NCI-H510A treated with DMSO at 0.1 percent for 48 hours (cell line): ENCODE measurements at regions not wholly inside any gene's neighbourhood (a gene's known extent, or its start where the extent isn't known, plus 50 kb on each side); places are given as distances from the start of the nearest gene placed in this dataset.
A peak's percentile ranks its signal among the peaks of the same experiment; 100 is the strongest.

Experiments
- DNase-seq: peaks from one replicate; lab custom pipeline; 2025; lab: John Stamatoyannopoulos, UW

DNA sequence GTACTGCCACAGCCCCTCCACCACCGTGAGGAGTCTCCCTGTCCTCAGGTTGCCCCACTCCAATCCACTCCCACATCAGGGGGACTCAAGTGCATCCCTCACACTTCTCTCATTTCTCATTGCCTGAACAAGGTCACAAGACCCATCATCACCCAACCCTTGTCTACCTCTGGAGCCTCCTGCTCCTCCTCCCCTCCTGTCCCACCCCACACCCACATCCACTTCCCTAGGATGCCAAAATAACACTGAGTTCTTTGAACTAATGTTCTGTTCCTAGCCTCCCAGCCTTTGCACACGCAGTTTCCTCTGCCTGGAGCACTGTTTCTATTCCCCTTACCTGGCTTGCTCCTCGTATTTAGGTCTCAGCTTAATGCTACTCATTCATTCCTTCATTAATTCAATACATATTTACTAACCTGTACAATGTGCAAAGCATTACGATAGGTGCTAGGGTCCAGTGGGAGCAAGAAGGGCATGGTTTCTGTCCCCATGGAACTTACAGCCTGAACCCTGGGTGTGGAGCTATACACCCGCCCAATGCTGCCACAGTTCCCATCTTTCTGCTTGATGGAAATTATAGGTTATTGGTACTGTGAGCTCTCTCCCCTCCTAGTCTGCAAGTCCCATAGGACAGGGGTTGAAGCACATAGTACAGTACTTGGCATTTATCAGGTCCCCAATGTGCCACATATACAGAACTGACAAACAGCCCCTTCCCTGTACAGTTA lies 96.1 kb upstream of the GRIK3 start:
- DNase-seq = no peak

DNA sequence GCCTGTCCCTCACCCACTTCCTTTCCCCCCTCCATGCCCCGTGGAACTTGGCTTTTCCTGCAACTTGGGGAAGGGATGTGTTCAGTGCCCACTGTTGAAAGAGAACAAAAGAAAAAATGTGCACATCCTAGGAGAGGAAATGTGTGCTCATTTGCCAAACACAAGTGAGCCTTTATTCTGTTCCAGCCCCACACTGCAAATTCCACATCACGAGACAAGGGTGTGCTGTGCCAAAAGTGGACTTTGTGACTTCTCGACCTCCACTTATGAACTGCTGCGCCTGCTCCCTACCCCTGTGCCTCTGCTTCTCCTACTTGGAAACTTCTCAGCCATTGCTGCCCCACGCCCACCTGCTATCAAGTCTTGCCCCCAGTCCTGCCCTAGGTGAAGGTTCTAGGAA lies 97.0 kb upstream of the GRIK3 start:
- no peak for DNase-seq

DNA sequence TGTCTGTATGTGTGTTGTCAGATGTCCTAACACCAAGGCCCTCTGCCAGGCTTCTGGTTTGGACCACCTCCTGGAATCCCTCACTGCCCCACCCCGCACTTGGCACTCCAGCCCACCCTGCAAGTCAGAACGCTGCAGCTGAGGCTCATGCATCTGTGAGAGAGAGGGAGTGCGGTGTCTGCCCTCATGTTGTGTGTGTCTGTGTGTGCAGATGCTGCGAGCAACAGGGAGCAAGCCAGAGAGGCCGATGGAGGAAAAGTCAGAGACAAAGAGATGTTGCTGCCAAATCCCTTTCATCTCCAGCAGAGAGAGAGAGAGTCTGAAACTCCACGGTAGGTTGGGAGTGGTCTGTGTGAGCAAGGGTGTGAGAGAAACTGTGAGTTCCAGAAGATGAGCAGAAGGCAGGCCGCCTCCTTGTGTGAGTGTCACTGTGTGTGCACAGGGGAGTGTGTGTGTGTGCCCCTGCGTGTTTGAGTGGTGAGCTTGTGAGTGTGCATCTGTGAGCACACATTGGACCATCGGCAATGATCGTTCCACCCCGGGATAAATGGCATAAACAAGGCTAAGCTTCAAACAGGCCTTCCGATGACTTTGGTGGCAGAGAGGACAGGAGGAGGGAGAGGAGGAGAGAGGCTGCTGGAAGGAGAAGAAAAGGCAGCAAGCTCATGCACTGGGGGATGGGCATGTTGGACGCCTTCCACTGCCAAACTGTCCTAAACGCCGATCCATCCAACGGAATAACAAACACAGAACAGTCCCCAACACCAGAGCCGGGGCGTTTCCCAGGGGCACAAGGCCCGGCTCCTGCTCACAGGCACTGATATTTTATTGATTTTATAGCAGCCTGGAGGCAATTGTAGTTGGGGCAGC lies 99.2 kb upstream of the GRIK3 start:
- no peak for DNase-seq

DNA sequence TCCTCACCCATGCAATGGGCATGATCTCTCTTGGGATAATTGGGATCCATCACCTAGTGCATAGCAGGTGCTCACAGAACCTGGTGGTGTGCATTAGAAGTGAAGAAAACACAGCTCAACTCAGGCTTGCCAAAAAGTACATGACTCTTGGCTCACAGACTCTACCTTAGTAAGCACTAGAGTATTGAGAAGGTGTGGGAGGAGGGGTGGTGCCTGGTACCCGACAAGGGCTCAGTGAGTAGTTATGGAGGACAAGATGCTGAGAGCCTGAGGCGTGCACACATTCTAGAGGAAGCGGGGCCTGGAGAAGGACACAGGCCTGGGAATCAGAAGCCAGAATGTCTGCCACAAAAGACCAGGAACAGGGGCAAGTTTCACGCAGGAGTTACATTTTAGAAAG lies 100.3 kb upstream of the GRIK3 start:
- DNase-seq = no peak

DNA sequence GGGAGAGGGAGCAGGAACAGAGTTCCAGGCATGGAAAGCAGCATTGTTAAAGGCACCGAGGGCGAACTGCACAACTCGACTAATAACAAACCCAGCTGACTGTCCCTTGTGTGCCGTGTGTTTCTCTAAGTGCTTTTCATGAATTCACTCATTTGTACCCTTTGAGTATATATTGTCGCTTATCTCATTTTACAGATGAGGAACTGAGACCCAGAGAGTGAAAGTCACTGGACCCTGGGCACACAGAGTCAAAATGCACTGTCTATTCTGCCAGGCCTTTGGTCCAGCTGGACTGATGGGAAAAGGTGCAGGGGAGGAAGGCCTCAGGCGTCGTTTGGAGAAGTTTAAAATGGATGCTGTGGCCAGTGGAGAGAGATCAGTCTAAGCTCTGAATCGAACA lies 100.7 kb upstream of the GRIK3 start:
- no peak for DNase-seq

DNA sequence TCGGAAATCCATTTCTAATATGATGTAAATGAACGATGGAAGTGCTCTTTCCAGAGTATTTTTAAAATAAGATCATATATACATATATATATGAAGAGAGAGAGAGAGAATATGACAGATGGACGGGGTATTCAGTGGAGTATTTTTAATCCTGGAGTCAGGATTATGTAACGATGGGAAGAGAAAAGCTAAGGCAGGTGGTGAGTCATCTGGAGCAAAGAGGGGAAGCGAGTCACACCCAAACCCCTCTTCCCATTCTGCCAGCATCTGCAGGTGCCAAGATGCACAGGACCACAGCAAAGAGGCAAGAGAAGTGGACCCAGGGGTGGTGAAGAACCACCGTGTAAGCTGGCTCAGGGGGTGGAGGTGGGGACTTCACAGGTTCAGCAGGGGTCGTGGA lies 102.7 kb upstream of the GRIK3 start:
- no peak for DNase-seq

DNA sequence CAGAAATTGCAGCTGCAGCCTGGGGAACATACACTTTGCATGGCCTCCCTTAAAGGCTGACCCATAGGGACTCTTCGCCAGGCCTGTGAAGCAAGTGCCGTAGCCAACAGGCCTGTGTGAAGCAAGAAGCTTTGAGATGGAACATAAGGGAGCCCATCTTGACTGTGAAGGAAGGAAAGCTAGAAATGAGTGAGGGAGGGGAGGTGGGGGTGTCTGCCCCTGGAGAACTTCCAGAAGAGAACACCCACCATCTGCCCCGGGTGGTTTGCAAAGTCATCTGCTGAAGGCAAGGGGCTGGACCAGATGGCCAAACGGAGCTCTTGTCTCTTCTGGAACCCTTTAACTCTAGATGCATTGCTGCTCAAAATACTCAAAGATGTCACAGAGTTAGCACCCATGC lies 103.3 kb upstream of the GRIK3 start:
- no peak for DNase-seq

DNA sequence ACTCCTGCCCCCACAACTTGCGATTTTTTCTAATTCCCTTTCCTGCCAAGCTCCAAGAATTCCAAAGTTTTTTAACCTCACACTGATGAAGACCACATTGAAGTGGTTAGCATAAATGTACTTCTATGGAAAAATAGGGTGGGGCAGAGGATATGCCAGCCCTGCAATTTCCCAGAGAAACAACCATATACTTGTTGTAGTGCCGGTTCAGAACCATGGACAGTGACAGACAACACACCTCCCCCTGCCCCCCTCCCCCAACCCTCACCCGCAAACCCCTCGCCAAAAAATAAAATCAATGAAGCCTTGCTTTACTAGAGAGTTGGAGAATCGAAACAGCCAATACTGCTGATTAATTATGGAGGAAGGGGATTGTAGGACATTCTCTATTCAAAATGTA lies 109.5 kb upstream of the GRIK3 start:
- no peak for DNase-seq

DNA sequence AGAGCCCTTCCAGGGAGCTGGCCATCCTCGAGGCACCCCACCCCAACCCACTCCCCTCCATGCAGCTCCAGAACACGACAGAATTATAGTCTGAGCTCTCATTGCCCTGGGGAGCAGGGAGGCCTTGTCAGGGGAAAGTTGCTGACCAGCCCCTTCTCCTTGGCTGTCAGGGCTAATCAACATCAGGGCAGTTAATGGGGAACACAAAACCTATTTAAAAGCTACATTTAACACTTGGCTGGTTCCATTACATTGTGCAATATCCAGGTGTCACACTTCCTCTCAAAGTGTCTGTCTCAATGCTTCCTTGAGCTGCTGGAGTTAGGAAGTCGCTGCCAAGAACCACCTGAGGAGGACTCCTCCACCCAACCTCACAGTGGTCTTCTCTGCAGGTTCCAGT lies 111.8 kb upstream of the GRIK3 start:
- no peak for DNase-seq

DNA sequence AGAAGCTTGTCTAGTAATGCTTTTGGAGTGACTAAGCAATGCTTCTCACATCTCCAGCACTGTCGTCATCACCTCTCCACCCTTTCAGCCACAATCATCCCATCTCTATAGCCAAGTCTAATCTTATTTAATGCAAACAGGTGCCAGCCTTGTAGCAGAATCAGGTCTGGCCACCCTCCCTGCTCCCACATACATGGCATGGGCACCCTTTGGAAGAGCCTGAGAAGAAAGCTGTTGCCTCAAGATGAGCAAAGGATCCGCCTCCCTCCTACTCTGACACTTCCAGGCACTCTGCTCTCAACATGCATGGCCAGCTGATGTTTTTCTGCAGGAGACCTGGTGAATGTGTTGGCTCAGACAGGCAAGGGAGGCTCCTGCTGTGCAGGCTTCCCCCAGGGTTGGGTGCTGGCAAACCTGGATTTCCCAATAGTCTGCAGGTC lies 113.1 kb upstream of the GRIK3 start:
- peak; percentile 79 for DNase-seq

DNA sequence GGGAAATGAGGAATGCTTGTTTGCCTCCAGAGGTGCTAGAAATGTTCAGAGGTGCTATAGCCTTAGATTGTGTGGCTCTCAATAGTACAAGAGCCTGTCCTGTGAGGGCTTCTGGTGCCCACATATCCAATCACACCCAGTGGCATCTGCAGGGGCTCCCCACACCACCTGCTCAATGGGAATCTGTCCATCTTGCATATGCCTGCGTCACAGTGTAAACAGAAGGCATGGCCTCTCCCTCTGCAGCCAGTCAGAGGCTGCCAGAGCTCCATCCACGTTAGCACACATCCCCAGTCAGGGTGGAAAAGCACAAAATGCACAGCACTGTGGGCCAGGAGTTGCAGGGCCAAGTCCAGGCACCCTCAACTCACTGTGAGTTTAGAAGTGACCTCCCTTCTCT lies 113.6 kb upstream of the GRIK3 start:
- DNase-seq = no peak

DNA sequence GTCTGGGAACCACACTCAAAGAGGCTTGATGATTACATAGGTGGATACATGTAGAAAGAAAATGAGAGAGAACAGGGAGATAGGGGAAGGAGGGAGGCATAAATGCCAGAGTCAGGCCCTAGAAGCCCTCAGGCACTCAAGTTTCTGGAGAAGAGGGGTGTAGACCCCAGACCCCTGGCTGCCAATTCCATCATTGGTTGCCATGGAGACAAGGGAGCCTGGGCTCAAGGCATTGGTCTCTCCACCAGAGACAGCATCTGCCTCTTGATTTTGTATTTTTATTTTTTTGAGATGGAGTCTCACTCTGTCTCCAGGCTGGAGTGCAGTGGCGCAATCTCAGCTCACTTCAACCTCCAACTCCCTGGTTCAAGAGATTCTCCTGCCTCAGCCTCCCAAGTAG lies 114.3 kb upstream of the GRIK3 start:
- DNase-seq = no peak

DNA sequence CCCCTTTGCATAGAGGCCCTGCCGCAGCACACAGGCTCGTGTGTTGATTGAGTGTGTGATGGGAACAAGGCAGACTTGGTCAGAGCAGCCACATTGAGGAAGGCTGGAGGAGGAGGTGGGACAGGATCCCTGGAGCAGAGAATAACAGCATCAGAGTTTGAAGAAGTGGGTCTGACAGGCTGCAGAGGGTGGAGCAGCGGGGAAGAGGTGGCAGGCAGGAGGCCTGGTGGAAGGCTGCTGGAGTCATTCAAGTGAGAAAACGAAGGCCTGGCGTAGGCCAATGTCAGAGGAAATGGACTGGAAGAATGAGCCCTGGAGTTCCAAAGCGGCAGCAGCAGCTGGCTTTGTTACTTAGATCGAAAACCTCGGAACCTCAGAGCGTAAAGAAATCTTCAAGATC lies 115.0 kb upstream of the GRIK3 start:
- DNase-seq = no peak

DNA sequence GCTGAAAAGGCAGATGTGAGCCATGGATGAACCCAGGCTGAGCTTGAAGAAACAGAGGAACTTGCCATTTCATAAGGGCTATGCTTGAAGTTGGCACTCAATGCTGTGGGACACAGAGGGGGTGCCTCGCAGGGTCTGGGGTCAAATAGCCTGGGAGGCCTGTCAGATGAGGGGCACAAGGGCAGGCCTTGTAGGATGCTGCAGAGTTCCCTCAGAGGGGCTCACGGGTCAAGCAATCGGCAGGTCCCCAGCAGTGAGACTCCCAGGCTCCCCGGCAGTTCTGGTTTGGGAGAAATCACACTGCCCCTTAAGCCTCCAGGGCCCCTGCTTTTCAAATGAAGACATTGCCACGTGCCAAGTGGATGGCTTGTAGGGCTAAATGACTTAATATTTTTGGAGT lies 116.7 kb upstream of the GRIK3 start:
- DNase-seq = no peak

DNA sequence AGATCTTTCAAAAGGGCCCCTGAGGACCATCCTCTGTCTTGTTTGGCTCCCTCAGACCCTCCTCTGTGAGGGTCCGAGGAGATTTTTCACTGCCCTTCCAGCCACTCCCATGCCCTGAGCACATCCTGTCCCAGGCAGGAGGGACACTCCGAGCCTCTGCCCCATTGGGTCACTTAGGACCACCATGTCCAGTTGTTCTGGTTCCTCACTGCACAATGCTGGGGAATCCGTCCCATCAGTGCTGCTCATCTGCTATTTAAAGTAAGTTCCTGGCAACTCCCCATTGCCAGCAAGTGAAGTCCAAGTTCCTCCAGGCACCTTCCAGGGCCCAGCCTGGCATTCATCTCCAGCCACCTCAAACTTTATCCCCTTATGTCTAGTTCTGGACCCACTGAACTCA lies 117.5 kb upstream of the GRIK3 start:
- no peak for DNase-seq

DNA sequence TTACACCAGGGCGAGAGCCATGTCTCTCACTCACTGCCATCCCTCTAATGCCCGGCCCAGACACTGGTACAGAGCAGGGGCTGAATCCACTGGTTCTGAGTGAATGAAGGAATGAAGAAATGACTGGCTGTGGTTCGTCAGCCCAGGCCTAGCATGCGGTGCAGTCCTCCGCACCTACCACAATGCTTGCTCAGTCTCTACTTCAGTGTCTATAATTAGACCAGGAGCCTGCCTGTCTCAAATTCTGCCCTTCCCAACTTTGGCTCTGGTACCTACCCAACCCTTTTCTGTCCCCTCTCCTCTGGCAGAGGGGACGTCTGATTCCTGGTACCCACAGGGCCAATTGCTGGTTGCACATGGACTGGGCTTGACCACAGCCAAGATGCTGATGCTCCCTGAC lies 118.2 kb upstream of the GRIK3 start:
- no peak for DNase-seq

DNA sequence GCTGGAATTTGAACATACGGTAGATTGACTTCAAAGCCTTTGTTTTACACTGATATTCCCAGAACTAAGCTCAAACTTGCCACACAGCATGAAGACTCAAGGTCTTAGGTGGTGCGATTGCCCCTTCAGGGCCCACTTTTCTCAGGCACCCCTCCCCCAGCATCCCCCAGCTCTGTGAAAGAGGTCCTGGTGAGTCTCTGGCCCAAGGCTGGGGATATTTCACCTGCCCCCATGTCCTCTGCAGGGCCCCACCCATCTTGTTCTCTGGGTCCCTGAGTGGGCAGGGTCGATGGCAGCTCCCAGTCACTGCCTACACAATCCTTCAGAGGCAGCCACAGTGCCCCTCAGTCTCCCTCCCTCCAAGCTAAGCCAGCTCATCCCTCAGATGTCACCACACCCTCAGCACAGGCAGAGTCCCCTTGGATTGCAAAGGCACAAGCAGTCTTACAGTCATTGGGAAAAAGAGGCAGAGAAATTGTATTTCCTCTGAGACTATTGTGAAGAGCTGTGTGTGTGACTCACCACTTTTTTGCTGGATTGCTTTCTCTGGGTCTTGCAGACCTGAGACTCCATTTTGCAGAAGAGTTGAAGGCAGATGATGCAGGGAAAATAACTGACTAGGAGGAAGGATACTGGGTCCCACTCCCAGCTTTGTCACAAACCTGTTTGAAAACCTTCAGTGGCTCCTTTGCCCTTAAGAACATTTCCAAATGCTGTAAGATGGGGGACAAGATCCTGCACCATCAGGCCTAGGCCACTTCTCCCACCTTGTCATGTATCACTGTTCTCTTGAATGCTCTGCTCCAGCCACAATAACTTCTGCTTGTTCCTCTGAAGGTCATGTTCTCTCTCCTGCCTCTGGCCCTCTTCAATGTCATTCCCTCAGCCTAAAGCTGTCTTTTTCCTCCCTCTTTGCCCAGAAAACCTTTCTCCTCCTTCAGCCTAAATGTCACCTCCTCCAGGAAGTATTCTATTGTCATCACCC lies 119.1 kb upstream of the GRIK3 start:
- no peak for DNase-seq

DNA sequence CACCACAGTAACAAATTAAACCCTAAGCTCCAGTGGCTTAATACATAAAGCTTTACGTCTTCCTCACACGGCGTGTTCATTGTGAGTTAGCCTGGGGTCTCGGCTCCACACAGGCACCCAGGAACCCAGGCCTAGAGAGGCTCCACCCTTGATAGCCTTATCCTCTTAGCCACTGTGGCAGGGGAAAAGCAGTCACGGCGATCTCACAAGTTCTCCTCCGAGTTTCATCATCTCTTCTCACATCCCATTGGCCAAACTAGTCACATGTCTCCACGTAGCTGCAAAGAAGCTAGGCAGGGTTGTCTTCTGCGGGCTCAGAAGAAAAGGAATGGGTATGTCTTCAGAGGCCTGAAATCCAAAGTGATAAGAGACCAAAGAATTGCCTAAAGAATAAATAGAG lies 122.3 kb upstream of the GRIK3 start:
- no peak for DNase-seq

DNA sequence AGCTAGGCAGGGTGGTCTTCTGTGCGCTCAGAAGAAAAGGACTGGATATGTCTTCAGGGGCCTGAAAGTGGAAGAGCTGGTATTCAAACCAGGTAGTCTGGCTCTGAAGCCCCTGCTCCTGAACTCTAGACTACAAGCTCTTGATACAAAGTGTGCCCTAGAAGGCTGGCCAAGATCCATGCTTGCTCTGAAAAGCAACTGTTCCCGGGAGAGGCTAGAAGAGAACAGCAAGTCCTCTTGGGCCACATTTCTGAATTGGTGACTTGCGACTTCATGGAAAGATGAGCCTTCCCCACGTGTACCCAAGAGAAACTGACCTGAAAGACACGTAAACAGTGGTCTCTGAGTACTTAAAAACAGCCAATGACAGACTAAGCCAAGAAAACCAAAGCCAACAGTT lies 123.3 kb upstream of the GRIK3 start:
- DNase-seq = no peak

DNA sequence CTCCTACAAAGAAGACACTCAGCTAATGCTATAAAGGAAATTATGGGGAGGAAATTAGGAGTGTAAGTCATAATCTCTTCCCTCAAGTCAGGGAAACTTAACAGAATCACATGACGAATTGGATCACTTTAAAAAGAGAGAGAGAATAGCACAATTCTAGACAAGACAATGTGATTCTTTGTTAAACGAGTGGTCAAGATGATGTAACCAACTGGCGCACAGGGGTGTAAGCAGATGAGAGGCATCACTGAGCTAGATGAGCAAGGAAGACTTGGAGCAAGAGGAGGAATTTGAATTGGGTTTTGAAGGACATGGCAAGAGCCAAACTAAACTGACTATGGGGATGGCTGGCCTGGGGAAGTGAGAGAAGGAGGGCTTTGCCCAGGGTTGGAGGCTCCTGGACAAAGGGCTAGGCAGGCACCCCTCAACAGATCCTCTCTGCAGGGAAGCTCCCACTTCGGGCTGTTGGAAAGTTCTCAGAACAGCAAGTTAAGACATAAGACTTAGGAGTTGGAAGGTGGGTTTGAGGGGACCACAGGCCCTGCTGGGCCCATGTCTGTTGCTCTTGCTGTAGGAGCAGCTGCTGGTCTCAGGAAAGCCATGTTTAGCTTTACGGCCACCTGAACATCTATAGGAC lies 123.9 kb upstream of the GRIK3 start:
- DNase-seq = no peak

DNA sequence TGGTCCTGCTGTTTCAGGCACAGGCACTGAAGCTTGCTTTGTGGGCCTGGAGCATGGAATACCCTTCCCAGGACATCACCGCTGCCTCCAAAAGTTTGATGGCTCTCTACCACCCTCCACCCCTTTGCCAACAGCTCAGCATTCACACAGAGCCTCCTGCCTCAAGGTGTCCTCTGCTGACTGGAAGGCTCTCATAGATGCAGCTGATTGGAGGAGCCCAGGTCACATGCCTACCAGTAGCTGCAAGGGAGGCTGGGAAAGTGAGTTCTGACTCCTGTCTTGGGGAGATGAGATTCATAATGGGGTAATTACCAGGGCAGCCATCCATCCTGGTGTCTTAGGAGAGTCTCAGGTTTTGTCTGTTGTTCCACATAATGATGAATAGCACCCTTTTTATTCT lies 124.8 kb upstream of the GRIK3 start:
- DNase-seq = no peak

DNA sequence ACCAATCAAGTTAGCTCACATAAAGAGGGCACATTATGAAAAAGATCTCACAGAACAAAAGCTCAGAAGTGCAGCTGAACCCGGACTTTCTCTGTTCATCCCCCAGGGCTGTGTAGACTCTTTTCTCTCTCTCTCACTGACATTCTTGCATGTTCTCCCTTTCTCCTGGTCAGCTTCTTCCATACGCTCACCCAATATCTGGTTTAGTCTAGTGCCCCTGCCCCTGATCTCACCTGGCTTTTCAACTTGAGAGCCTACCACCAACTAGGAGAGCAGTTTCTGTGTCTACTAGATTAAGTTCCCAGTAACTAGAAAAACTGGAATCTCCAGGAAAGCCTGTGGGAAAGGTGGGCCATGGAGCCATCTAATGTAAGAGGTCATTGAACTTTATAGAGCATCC lies 126.9 kb upstream of the GRIK3 start:
- no peak for DNase-seq
